ENCODE measurements at regions not wholly inside any gene's neighbourhood (a gene's known extent, or its start where the extent isn't known, plus 50 kb on each side); places are given as distances from the start of the nearest gene placed in this dataset.
"Not testable (repeated sequence)": the region's sequence is repeated elsewhere in the genome, so short reads cannot be mapped to it uniquely, and the experiment has no call there.

- DNase-seq (ENCODE audit: low spot score); intact Hi-C loops (cut with DNase I): not testable (repeated sequence)
These were observed 93.7 kb downstream of the ZNF486 start for GRCh38 chr19:20260738-20261137.

DNA sequence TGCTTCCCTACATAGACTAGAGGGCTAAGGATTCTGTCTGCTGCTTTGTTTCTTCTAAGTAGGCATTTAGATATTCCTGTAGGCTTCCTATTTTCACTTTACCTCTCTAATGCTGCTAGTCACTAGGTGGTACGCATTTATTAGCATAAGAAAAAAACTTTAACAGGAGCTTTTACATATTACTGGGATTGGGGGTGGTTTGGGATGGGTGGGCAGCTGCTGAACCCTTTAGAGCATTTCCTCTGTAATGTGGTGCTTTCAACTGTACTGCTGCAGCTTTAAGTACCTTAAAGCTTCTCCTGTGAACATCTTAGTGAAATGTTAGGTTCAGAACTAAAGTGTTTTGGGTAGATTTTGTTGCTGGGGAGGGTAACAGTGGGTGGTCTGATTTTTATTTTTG, 92.6 kb downstream of the ZNF486 start:
- DNase-seq (ENCODE audit: low spot score) = no peak
- intact Hi-C loops (cut with DNase I) = loop anchor here in 1 of 2 donors (5.0 kb wide), 1 partner anchor 1648 kb away; no protein-coding TSS in a partner anchor

DNA sequence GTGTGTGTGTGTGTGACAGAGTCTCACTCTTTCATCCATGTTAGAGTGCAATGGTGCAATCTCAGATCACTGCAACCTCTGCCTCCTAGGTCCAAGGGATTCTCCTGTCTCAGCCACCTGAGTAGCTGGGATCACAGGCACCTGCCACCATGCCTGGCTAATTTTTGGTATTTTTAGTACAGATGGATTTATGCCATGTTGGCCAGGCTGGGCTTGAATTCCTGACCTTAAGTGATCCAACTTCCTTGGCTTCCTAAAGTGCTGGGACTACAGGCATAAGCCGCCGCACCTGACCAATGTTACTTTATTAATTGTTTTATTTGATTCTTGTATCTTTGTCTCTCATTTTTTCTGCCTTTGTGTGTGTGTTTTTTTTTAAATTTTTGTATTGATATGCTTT, 89.6 kb downstream of the ZNF486 start:
- intact Hi-C loops (cut with DNase I) = loop anchor here in 1 of 2 donors (5.0 kb wide), 1 partner anchor 1651 kb away; no protein-coding TSS in a partner anchor
- DNase-seq (ENCODE audit: low spot score) = no peak

DNA sequence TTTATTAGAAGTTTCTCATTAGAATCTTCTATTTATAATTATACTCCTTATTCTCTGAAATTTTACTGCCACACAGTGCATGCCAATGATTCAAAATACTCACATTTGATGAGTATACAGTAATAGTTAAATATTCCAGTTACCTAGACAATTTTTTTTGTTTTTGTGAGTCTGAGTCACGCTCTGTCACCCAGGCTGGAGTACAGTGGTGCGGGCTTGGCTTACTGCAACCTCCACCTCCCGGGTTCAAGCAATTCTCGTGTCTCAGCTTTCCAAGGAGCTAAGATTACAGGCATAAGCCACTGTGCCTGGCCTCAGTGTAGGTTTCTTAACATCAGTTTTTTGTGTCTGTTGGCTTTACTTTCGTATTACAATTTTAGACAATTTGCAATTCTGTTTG, 87.1 kb downstream of the ZNF486 start:
- intact Hi-C loops (cut with DNase I) = no loop called here
- DNase-seq (ENCODE audit: low spot score) = no peak

- intact Hi-C loops (cut with DNase I) = no loop called here
These were observed 85.6 kb downstream of the ZNF486 start for GRCh38 chr19:20252613-20253012.

DNA sequence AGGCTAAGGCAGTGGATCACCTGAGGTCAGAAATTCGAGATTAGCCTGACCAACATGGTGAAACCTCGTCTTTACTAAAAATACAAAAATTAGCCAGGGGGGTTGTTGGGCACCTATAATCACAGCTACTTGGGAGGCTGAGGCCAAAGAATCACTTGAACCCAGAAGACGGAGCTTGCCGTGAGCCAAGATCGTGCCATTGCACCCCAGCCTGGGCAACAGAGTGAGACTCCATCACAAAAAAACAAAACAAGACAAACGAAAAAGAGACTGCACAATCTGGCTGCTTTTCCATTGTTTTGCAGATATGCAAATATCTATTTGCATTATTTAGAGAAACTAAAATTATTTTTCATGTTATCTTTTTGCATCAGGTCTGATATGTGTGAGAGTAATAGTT, 83.6 kb downstream of the ZNF486 start:
- DNase-seq (ENCODE audit: low spot score) = no peak
- intact Hi-C loops (cut with DNase I) = no loop called here

More at GRCh38 chr19:20252613-20253012, 85.6 kb downstream of the ZNF486 start:
- no peak for DNase-seq (ENCODE audit: low spot score)

DNA sequence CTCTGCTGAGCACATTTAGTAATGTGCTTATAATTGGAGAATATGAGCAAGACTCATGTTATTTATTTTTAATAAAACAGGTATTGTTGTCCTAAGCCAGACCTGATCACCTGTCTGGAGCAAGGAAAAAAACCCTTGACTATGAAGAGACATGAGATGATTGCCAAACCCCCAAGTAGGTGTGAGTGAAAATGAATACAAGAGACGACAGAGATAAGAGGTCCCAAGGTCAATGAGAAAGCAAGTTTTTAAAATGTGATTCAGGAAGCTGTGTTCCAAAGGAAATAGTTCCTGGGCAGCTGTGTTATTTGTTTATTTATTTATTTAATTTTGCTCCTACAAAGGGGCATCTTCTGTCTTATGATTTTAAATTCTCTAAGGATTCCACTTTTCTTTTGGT, 83.1 kb downstream of the ZNF486 start:
- intact Hi-C loops (cut with DNase I) = no loop called here
- no peak for DNase-seq (ENCODE audit: low spot score)

Small RNAs in the stretch of these regions (microRNA-seq; reads per million reads assigned to microRNA genes)
- 7.4 to 8.1 reads per million in 2 donors for gene MIR1270 (ENCODE audit: borderline microRNAs expressed in 2 of 2)
